ENCODE measurements at regions not wholly inside any gene's neighbourhood (a gene's known extent, or its start where the extent isn't known, plus 50 kb on each side); places are given as distances from the start of the nearest gene placed in this dataset.

DNA sequence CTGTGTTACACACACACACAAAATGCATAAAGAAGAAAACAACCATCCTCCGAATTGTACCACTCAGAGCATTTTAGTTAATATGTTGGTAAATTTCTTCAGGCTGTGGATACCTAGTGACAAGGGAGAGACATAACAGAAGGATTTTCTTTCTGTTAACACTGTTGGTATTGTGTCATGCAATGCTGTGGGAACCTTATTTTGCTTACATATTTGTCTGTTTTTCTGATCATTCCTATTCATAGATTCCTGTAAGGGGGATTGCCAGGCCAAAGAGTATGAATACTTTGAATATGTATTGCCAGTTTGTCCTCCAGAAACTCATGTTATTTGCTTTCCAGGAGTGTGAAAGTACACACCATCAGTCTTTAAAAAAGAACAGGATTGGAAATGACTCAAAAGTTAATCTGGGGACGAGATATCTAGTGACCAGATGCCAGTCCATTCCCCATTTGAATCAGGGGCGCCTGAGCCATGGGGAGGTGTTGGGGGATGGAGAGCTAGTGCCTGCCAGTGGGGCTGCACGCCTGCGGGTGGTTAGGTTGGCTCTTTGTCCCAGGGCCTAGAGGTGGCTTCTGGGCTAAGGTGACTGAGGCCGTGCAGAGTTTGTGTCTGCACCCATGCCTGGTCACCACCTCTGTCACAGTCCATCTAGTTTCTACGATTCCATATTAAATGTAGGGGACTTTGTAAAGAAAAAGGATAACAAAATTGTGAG lies 142.0 kb downstream of the PTPN20 start:
- H3K36me3 ChIP-seq (ENCODE audit: insufficient read depth, insufficient read length, low read length) = no peaks in the 10 kb centered on the region
- no peaks in the 10 kb centered on the region for H3K9me3 ChIP-seq (ENCODE audit: insufficient read depth, low read length)
- no peak overlapping the region for H3K9ac ChIP-seq (ENCODE audit: insufficient read length, low read depth)
- no peak for TF ChIP-seq ZNF274 (IDR thresholded peaks at IDR 0.05; ENCODE audit: low read depth, low read length)
- no peak for TF ChIP-seq YY1 (IDR thresholded peaks at IDR 0.05; ENCODE audit: insufficient read depth, insufficient read length)
- no peak for TF ChIP-seq SUZ12 (IDR thresholded peaks at IDR 0.05; ENCODE audit: extremely low read depth, insufficient read depth, insufficient read length)
- no peak for DNase-seq (ENCODE audit: low read depth, low spot score)
- no peaks in the 10 kb centered on the region for H3K27me3 ChIP-seq (ENCODE audit: insufficient read depth, insufficient read length)
- H3K4me3 ChIP-seq (ENCODE audit: insufficient read length, low read depth) = no peak overlapping the region
- H3K4me1 ChIP-seq (ENCODE audit: insufficient read depth, insufficient read length) = no peaks in the 10 kb centered on the region

DNA sequence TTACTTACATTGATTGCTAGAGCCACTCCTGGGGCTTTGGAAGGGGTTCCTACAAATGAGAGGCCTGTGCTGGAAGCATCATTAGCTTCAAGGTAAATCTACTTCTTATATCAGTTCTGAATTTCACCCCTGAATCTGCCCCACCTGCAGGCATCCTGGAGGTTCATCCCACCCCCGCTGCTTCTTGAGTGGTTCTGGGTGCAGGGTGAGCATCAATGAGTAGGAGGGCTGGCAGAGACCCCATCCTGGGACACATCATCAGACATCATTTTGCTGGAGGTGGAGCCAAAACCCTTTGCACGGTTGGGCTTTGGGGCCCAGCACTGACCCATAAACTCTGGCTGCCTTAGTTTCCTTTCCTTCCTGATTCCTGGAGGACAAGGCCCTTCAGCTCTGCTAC lies 143.7 kb downstream of the PTPN20 start:
- no peaks in the 10 kb centered on the region for H3K9me3 ChIP-seq (ENCODE audit: insufficient read depth, low read length)
- no peak for DNase-seq (ENCODE audit: low read depth, low spot score)
- no peaks in the 10 kb centered on the region for H3K4me1 ChIP-seq (ENCODE audit: insufficient read depth, insufficient read length)
- no peak overlapping the region for H3K4me3 ChIP-seq (ENCODE audit: insufficient read length, low read depth)
- TF ChIP-seq SUZ12 (IDR thresholded peaks at IDR 0.05; ENCODE audit: extremely low read depth, insufficient read depth, insufficient read length) = no peak
- no peak for TF ChIP-seq YY1 (IDR thresholded peaks at IDR 0.05; ENCODE audit: insufficient read depth, insufficient read length)
- TF ChIP-seq ZNF274 (IDR thresholded peaks at IDR 0.05; ENCODE audit: low read depth, low read length) = no peak
- H3K9ac ChIP-seq (ENCODE audit: insufficient read length, low read depth) = no peak overlapping the region
- H3K36me3 ChIP-seq (ENCODE audit: insufficient read depth, insufficient read length, low read length) = no peaks in the 10 kb centered on the region
- H3K27me3 ChIP-seq (ENCODE audit: insufficient read depth, insufficient read length) = no peaks in the 10 kb centered on the region

DNA sequence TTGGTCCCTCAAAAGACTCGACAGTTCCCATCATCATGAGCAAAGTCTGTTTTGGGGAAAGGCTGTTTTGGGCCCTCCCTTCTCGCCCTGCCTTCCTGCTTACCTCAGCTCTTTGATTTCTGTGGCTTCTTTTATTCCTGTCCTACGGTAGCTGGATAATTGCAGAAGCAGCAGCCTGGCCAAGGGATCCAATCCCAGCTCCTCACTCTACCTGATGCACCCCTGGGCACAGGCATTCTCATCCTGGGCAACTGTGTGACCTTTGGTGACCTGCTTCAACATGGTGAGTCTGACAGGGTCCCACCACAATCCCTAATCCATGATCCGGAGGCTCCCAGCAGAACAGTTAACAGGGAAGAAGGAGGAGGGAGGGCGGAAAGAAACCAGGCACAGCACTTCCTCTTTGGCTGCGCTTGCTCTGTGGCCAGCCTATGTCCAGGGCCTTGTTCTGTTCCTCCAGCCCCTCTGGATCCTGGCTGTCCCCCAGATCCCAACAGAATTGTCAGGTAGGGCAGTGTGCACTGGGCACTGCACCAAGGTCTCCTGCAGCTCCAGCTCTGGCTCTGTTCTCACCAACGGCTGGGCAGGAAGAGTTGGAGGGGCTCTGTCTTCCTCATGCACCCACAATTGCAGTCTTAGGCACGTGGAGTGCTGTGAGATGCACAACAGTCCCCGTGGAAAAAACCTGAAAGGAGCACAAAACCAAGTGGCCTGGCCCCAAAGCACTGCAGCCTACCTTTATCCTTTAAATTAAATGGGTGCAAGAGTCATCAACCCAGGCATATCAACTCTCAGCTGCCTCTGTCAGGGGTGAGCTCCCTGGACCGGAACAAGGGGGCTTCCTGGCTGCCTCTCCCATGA lies 144.4 kb downstream of the PTPN20 start:
- H3K9me3 ChIP-seq (ENCODE audit: insufficient read depth, low read length) = no peaks in the 10 kb centered on the region
- no peak overlapping the region for H3K4me3 ChIP-seq (ENCODE audit: insufficient read length, low read depth)
- DNase-seq (ENCODE audit: low read depth, low spot score) = no peak
- TF ChIP-seq SUZ12 (IDR thresholded peaks at IDR 0.05; ENCODE audit: extremely low read depth, insufficient read depth, insufficient read length) = no peak
- no peak for TF ChIP-seq YY1 (IDR thresholded peaks at IDR 0.05; ENCODE audit: insufficient read depth, insufficient read length)
- no peak for TF ChIP-seq ZNF274 (IDR thresholded peaks at IDR 0.05; ENCODE audit: low read depth, low read length)
- H3K4me1 ChIP-seq (ENCODE audit: insufficient read depth, insufficient read length) = no peaks in the 10 kb centered on the region
- no peaks in the 10 kb centered on the region for H3K27me3 ChIP-seq (ENCODE audit: insufficient read depth, insufficient read length)
- H3K36me3 ChIP-seq (ENCODE audit: insufficient read depth, insufficient read length, low read length) = no peaks in the 10 kb centered on the region
- H3K9ac ChIP-seq (ENCODE audit: insufficient read length, low read depth) = no peak overlapping the region

DNA sequence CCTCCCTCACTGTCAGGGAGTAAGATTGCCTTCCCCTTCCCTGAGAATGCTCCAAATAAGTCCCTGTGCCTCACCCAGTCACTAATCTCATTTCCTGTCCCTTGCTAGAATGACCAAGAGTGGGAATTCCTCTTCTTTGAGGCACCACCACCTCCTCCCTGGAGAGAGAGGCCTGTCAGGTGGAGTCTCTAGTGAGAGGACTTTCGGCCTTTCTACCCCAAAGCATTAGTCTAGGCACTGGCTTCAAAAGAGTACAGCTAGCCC lies 145.0 kb downstream of the PTPN20 start:
- no peaks in the 10 kb centered on the region for H3K4me1 ChIP-seq (ENCODE audit: insufficient read depth, insufficient read length)
- H3K4me3 ChIP-seq (ENCODE audit: insufficient read length, low read depth) = no peak overlapping the region
- no peak for DNase-seq (ENCODE audit: low read depth, low spot score)
- TF ChIP-seq ZNF274 (IDR thresholded peaks at IDR 0.05; ENCODE audit: low read depth, low read length) (no peak), SUZ12 (IDR thresholded peaks at IDR 0.05; ENCODE audit: extremely low read depth, insufficient read depth, insufficient read length) (no peak), YY1 (IDR thresholded peaks at IDR 0.05; ENCODE audit: insufficient read depth, insufficient read length) (no peak)
- no peaks in the 10 kb centered on the region for H3K9me3 ChIP-seq (ENCODE audit: insufficient read depth, low read length)
- no peak overlapping the region for H3K9ac ChIP-seq (ENCODE audit: insufficient read length, low read depth)
- H3K36me3 ChIP-seq (ENCODE audit: insufficient read depth, insufficient read length, low read length) = no peaks in the 10 kb centered on the region
- no peaks in the 10 kb centered on the region for H3K27me3 ChIP-seq (ENCODE audit: insufficient read depth, insufficient read length)

DNA sequence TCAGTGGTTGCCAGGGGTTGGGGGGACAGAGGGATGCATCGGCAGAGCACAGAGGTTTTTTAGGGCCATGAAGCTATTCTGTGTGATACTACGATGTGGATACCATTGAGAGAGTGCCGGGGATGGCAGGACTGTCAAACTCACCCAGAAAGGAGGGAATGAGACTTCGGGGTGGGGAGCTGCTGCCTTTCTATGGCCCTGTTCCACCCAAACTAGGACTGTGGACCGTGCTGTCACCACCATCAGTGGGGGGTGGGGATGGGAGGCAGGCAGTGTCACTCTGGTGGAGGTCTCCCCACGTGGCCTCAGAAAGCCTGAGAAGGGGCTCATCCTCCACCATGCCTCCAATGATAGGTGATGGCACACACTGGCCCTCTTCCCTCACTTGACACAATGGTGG lies 146.2 kb downstream of the PTPN20 start:
- Histone ChIP-seq H3K36me3 (ENCODE audit: insufficient read depth, insufficient read length, low read length) (no peaks in the 10 kb centered on the region), H3K27me3 (ENCODE audit: insufficient read depth, insufficient read length) (no peaks in the 10 kb centered on the region), H3K9me3 (ENCODE audit: insufficient read depth, low read length) (no peaks in the 10 kb centered on the region), H3K4me1 (ENCODE audit: insufficient read depth, insufficient read length) (no peaks in the 10 kb centered on the region), H3K4me3 (ENCODE audit: insufficient read length, low read depth) (no peak overlapping the region), H3K9ac (ENCODE audit: insufficient read length, low read depth) (no peak overlapping the region)
- DNase-seq (ENCODE audit: low read depth, low spot score) = no peak
- no peak for TF ChIP-seq YY1 (IDR thresholded peaks at IDR 0.05; ENCODE audit: insufficient read depth, insufficient read length)
- TF ChIP-seq ZNF274 (IDR thresholded peaks at IDR 0.05; ENCODE audit: low read depth, low read length) = no peak
- no peak for TF ChIP-seq SUZ12 (IDR thresholded peaks at IDR 0.05; ENCODE audit: extremely low read depth, insufficient read depth, insufficient read length)

DNA sequence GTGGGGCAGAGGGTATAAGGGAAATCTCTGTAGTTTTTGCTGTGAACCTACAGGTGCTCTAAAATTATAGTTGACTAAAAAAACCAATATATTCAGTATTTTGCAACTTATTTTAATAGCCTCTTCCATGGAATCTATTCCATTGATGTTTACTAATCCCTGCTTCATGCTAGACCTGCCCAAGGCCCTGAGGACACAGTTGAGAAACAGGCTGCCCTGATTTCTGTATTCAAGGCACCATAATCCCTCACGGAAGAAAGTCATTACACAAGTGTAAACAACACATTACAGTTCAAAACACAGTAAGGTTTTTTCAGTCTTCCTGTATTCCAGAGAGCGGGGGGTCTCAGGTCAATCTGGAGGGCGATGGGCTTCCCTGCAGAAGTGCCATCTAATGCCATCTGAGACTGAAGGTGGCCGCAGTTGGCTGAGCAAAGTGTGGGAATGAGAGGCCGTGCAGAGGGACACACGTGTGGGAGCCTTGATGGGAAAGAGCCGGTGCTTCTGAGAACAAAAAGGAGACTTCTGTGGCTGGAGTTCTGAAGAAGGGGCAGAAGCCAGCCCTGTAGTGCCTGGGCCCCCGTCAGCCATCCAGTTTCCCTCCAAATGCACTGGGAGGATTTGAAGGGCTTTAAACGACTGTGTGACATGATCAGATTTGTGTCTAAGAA lies 146.9 kb downstream of the PTPN20 start:
- TF ChIP-seq ZNF274 (IDR thresholded peaks at IDR 0.05; ENCODE audit: low read depth, low read length) (no peak), YY1 (IDR thresholded peaks at IDR 0.05; ENCODE audit: insufficient read depth, insufficient read length) (no peak), SUZ12 (IDR thresholded peaks at IDR 0.05; ENCODE audit: extremely low read depth, insufficient read depth, insufficient read length) (no peak)
- no peaks in the 10 kb centered on the region for H3K36me3 ChIP-seq (ENCODE audit: insufficient read depth, insufficient read length, low read length)
- H3K27me3 ChIP-seq (ENCODE audit: insufficient read depth, insufficient read length) = no peaks in the 10 kb centered on the region

DNA sequence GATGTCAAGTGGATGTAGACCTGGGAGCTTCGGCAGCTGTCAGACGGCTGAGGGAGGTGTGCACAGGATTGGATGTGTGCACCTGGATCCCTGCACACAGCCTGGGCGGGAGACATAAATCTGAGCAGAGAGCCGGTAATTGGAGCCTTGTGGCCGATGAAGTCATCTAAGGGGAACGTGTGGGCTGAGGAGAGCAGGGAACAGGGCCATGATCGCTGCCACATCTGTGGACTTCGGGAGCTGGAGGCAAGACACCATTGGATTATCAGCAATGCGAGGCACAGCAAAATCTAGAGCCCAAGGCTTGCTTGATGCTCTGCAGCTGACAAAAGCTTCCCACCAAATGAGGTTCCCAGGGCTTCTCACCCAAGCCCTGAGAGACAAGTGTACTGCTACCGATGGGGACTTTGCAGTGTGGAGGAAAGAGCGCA lies 147.7 kb downstream of the PTPN20 start:
- Histone ChIP-seq H3K4me3 (ENCODE audit: insufficient read length, low read depth) (no peak overlapping the region), H3K9ac (ENCODE audit: insufficient read length, low read depth) (no peak overlapping the region), H3K4me1 (ENCODE audit: insufficient read depth, insufficient read length) (no peaks in the 10 kb centered on the region), H3K27me3 (ENCODE audit: insufficient read depth, insufficient read length) (no peaks in the 10 kb centered on the region), H3K9me3 (ENCODE audit: insufficient read depth, low read length) (no peaks in the 10 kb centered on the region), H3K36me3 (ENCODE audit: insufficient read depth, insufficient read length, low read length) (no peaks in the 10 kb centered on the region)
- no peak for TF ChIP-seq SUZ12 (IDR thresholded peaks at IDR 0.05; ENCODE audit: extremely low read depth, insufficient read depth, insufficient read length)
- TF ChIP-seq ZNF274 (IDR thresholded peaks at IDR 0.05; ENCODE audit: low read depth, low read length) = no peak
- TF ChIP-seq YY1 (IDR thresholded peaks at IDR 0.05; ENCODE audit: insufficient read depth, insufficient read length) = no peak
- no peak for DNase-seq (ENCODE audit: low read depth, low spot score)

More for the DNA sequence above, 146.9 kb downstream of the PTPN20 start:
- Histone ChIP-seq H3K4me1 (ENCODE audit: insufficient read depth, insufficient read length) (no peaks in the 10 kb centered on the region), H3K9me3 (ENCODE audit: insufficient read depth, low read length) (no peaks in the 10 kb centered on the region), H3K4me3 (ENCODE audit: insufficient read length, low read depth) (no peak overlapping the region), H3K9ac (ENCODE audit: insufficient read length, low read depth) (no peak overlapping the region)
- DNase-seq (ENCODE audit: low read depth, low spot score) = no peak

Data from NT2/D1 (cell line).